ENCODE measurements at regions not wholly inside any gene's neighbourhood (a gene's known extent, or its start where the extent isn't known, plus 50 kb on each side); places are given as distances from the start of the nearest gene placed in this dataset.

DNA sequence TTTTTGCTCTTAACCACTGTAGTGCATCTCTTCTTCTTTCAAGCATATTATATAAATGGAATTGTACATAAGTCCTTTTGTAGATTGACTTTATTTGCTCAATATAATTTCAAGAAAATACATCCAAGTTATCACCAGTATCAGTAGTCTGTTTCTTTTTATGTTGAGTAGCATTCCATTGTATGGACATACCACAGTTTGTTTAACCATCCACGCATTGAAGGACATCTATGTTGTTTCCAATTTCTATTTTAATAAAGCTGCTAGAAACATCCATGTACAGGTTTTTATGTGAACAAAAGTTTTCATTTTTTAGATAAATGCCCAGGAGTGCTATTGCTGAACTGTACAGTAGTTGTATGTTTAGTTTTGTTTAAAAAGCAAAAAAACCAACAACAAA is 387.5 kb upstream of the SOX11 start:
- TF ChIP-seq, protein P1, sequence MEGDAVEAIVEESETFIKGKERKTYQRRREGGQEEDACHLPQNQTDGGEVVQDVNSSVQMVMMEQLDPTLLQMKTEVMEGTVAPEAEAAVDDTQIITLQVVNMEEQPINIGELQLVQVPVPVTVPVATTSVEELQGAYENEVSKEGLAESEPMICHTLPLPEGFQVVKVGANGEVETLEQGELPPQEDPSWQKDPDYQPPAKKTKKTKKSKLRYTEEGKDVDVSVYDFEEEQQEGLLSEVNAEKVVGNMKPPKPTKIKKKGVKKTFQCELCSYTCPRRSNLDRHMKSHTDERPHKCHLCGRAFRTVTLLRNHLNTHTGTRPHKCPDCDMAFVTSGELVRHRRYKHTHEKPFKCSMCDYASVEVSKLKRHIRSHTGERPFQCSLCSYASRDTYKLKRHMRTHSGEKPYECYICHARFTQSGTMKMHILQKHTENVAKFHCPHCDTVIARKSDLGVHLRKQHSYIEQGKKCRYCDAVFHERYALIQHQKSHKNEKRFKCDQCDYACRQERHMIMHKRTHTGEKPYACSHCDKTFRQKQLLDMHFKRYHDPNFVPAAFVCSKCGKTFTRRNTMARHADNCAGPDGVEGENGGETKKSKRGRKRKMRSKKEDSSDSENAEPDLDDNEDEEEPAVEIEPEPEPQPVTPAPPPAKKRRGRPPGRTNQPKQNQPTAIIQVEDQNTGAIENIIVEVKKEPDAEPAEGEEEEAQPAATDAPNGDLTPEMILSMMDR (IDR thresholded peaks at IDR 0.05; ENCODE audit: low read depth, low read length, poor library complexity, severe bottlenecking), result no peak
- no peak for TF ChIP-seq EZH2phosphoT487 (IDR thresholded peaks at IDR 0.05; ENCODE audit: borderline replicate concordance, low read length)
